GM23248 (cell line): ENCODE measurements at regions not wholly inside any gene's neighbourhood (a gene's known extent, or its start where the extent isn't known, plus 50 kb on each side); places are given as distances from the start of the nearest gene placed in this dataset.

Source experiments
- EZH2 ChIP-seq: fragments of 200-600 bp; sonication (generic); IDR thresholded peaks from 2 replicates; pipeline ENCODE4 v1.6.1; 2018; ENCODE audit warnings: antibody characterized with exemption, mild to moderate bottlenecking; ENCODE audit not compliant: insufficient read depth, poor library complexity, severe bottlenecking
- EZH2phosphoT487 ChIP-seq: fragments of 200-600 bp; sonication (generic); IDR thresholded peaks from 2 replicates; pipeline ENCODE4 v1.6.1; 2018; ENCODE audit warnings: antibody characterized with exemption, moderate library complexity, mild to moderate bottlenecking, low read depth; ENCODE audit not compliant: insufficient read depth

- TF ChIP-seq EZH2 (no peak), EZH2phosphoT487 (no peak)
These were observed 106.7 kb upstream of the FHIT start for GRCh38 chr3:61357902-61358301.
